Kidney tubule cell (primary cell): ENCODE measurements at regions not wholly inside any gene's neighbourhood (a gene's known extent, or its start where the extent isn't known, plus 50 kb on each side); places are given as distances from the start of the nearest gene placed in this dataset.
"Not testable (repeated sequence)": the region's sequence is repeated elsewhere in the genome, so short reads cannot be mapped to it uniquely, and the experiment has no call there.

Experiments
- DNase-seq: peaks from one replicate; pipeline ENCODE4 v3.0.0-alpha.2; 2018; ENCODE audit warnings: low spot score

GRCh38 chr16:88200896-88201185 lies 181.9 kb upstream of the ZNF469 start:
- DNase-seq = no peak

GRCh38 chr16:88201611-88202010 lies 181.1 kb upstream of the ZNF469 start:
- DNase-seq = not testable (repeated sequence)

GRCh38 chr16:88202207-88202745 lies 180.5 kb upstream of the ZNF469 start:
- no peak for DNase-seq

- not testable (repeated sequence) for DNase-seq
These were observed 179.7 kb upstream of the ZNF469 start for GRCh38 chr16:88202856-88203681.

- not testable (repeated sequence) for DNase-seq
These were observed 178.3 kb upstream of the ZNF469 start for GRCh38 chr16:88204131-88205110.

GRCh38 chr16:88205482-88205881 lies 177.3 kb upstream of the ZNF469 start:
- DNase-seq = not testable (repeated sequence)

DNA sequence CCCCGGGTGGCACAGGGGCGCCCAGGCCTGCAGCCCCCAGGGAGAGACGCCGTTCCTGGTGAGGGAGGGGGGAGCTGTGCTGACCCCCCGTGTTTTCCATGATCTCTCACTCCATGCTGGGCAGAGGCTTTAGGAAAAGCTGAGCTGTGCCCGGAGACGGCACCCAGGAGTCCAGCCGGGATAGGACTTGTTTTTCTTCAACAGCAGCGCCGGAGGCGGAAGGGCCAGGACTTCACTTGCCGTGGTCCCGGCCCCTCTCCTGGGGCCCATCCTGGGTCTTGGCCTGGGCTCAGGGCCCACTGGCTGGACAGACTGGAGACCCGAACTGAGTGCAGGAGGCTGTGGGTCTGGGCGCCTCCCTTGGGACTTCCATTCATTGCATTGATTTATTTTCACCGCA lies 176.8 kb upstream of the ZNF469 start:
- DNase-seq = not testable (repeated sequence)

DNA sequence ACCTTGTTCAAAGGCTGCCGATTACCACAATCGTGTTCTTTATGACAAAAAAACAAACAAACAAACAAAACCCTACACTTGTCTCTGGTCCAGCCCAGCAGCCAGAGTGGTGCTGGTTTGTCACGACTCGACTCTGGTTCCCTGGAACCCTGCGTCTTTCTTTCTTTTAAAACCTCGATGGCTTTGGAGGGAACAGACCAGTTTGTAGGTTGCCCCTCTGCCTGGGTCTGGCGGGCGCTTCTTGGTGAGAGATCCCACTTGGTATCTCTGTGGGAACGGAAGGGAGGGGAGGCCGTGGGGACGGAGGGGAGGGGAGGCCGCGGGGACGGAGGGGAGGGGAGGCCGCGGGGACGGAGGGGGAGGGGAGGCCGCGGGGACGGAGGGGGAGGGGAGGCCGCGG lies 176.2 kb upstream of the ZNF469 start:
- DNase-seq = not testable (repeated sequence)

GRCh38 chr16:88208112-88208511 lies 174.6 kb upstream of the ZNF469 start:
- no peak for DNase-seq

DNA sequence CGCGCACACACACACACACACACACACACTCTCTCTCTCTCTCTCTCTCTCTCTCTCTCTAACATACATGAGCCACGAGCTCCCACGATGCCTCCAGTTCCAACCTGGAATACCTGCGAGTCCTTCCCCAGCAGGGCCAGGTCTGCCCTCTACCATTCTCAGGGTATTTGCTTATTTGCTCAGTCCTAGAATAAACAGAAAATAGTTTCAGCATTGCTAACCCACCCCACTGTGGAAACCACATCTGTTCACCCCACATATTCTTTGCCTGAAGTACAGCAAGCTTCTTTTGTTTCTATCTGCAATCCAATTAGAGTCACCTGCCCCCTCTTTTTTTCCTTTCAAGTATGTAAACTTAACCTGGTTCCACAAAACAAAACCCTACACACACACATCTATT lies 174.0 kb upstream of the ZNF469 start:
- not testable (repeated sequence) for DNase-seq

- not testable (repeated sequence) for DNase-seq
These were observed 173.2 kb upstream of the ZNF469 start for GRCh38 chr16:88209579-88209978.

DNA sequence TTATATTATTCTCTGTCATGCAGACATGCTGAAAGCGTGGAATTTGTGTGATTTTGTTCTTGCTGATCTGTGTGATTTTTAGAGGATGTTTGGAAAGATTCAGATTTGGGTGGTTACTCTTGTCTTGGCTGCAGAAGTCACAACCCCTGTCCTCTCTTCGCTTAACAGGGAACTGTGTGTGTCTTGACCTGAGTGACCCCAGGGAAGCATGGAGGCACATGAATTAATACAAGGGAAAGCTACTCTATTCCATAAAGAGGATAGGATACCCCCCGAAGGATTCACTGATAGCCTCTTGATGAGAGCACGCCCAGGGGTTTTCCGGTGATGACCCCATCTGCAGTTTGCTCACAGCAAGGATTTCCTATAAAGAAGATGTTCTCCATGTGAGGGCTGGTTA lies 168.8 kb upstream of the ZNF469 start:
- DNase-seq = not testable (repeated sequence)

DNA sequence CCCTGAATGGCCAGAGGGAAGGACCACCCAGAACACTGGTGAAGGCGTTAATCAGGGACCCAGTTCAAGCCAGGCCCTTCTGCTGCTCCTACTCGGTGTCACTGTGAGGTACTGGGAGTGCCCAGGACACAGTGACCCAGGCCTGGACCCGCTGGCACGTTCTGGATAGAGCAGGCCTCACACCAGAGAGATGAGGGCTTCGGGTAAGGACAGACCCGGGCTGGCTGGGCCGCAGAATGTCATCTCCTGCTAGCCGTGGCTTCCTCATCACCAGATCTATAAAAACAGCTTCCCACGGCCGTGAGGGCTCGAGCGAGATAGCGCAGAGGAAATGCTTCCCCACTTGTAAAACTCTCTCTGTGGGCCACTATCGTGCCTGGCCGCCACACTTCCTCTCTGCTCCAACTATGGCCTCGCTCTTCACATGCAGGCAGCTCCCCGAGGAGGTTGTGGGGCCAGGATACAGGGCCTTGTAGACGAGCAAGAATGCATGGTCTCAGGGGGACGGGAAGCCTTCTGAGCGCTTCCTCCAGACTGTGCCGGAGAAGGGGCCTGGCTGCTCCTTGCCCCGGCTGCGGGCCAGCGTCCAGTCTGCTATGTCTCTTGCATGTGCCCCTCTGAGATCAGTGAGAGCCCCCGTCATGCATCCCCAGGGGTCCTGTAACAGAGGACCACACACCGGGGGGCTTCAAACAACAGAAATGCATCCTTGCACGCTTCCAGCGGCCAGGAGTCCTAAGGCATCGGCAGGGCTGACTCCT lies 161.6 kb upstream of the ZNF469 start:
- not testable (repeated sequence) for DNase-seq

GRCh38 chr16:88223696-88224095 lies 159.1 kb upstream of the ZNF469 start:
- DNase-seq = not testable (repeated sequence)

- DNase-seq = not testable (repeated sequence)
These were observed 158.4 kb upstream of the ZNF469 start for GRCh38 chr16:88224131-88224898.

DNA sequence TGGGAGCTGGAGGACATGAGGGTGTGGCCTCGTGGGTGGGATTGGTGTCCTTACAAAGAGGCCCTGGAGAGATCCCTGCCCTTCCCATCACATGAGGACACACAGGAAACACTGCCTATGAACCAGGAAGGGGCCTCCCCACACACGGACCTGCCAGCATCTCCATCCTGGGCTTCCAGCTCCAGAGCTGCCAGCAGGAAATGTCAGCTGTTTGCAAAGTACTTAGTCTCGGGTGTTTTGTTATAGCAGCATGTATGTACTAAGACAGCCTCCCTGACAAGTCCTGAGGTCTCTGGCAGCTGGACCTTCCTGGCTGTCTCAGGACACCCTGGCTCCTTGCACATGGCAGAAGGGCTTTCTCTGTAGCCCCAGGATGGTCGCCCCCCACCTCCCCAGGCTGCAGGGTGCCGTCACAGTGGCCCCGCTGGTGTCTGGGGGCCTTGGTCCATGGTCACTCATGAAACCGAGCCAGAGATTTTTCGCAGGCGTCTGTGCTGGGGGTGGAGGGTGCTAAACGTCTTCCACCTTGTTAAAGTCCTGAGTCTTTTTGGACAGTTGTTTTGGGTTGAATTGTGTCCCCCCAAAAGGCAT lies 157.0 kb upstream of the ZNF469 start:
- DNase-seq = not testable (repeated sequence)

DNA sequence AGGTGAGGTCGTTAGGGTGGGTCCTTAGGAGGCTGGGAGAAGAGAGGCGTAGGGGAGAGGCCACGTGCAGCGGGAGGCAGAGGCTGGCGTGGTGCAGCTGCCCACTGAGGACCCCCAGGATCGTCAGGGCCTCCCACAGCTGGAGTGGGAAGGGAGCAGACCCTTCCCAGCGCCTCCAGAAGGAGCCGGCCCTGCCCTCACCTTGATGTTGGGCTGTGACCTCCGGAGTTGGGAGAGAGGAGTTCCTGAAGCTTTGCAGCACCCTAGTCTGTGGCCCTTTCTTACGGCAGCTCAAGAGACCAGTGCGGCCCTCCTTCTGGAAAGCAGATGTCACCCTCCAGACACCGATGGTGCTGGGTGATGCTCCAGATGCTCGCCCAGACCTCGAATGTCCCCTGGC lies 156.5 kb upstream of the ZNF469 start:
- not testable (repeated sequence) for DNase-seq

DNA sequence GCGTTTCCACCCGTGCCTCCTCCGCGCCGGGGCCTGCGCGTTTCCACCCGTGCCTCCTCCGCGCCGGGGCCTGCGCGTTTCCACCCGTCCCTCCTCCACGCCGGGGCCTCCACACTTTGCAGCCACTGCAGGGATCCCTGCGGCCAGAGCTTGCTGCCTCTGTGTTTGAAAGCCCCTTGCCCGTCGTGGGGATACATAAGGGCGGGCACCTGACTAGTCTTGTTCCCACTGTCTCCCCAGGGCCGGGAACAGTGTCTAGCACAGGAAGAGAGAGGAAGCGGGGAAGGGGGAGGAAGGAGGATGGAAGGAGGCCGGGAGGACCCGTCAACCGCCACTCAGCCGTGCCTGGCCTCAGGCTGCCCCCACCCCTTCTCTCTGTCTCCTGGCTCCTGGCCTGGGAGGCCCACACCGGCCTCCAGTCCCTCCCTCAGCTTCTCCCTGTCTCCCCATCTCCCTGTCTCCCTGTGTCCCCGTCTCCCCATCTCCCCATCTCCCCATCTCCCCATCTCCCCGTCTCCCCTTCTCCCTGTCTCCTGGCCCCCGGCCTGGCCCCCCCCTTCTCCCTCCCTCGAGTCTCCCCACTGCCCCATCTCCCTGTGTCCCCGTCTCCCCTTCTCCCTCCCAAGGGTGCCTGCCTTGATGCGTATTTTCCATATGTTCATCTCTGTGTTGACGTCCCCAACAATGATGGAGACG lies 155.6 kb upstream of the ZNF469 start:
- DNase-seq = not testable (repeated sequence)

- DNase-seq = not testable (repeated sequence)
These were observed 154.9 kb upstream of the ZNF469 start for GRCh38 chr16:88227722-88228482.
